WTC11 (cell line): ENCODE measurements at regions not wholly inside any gene's neighbourhood (a gene's known extent, or its start where the extent isn't known, plus 50 kb on each side); places are given as distances from the start of the nearest gene placed in this dataset.

ENCODE experiments used
- ATAC-seq: fragments of 200-7000 bp; cut with Tn5 transposase; 2 replicates; pipeline ENCODE4 v1.10.0; 2021; ENCODE audit warnings: mild to moderate bottlenecking, moderate library complexity
- CTCF ChIA-PET: fragments of 300-600 bp; sonication (Branson Sonifier 250); formaldehyde crosslinking; loops from one replicate; lab custom pipeline; 2021; ENCODE audit warnings: antibody characterized with exemption; lab: Charles Lee
- POLR2A ChIA-PET: fragments of 350-600 bp; sonication (Branson Sonifier 250); formaldehyde crosslinking; loops from one replicate; lab custom pipeline; 2021; ENCODE audit warnings: antibody characterized with exemption; lab: Charles Lee
- DNase-seq: peaks from one replicate; pipeline ENCODE4 v3.0.0; 2021; ENCODE audit warnings: low spot score
- H3K27ac Mint-ChIP-seq: 2 replicates; pipeline ENCODE4 v1.8.0; 2021; ENCODE audit warnings: mixed read lengths
- H3K27me3 Mint-ChIP-seq: 2 replicates; pipeline ENCODE4 v1.8.0; 2021; ENCODE audit warnings: low read depth, mild to moderate bottlenecking, moderate library complexity, mixed read lengths
- H3K36me3 Mint-ChIP-seq: 2 replicates; pipeline ENCODE4 v1.8.0; 2021; ENCODE audit warnings: mixed read lengths
- H3K4me1 Mint-ChIP-seq: 2 replicates; pipeline ENCODE4 v1.8.0; 2022; ENCODE audit warnings: mixed read lengths
- H3K4me3 Mint-ChIP-seq: 2 replicates; pipeline ENCODE4 v1.8.0; 2021; ENCODE audit warnings: mild to moderate bottlenecking, moderate library complexity, mixed read lengths
- H3K9me3 Mint-ChIP-seq: 2 replicates; pipeline ENCODE4 v1.8.0; 2021; ENCODE audit warnings: mixed read lengths
- AR ChIP-seq: fragments of 250-450 bp; sonication (Bioruptor Pico); IDR thresholded peaks from 2 replicates; pipeline ENCODE4 v1.9.0; 2021; ENCODE audit warnings: mild to moderate bottlenecking
- ARID4B ChIP-seq: sonication (generic); formaldehyde crosslinking; IDR thresholded peaks from 2 replicates; pipeline ENCODE4 v1.8.0; 2023; ENCODE audit warnings: missing genetic modification reagents, mild to moderate bottlenecking, borderline replicate concordance
- CTCF ChIP-seq: fragments of 200-600 bp; IDR thresholded peaks from 2 replicates; pipeline ENCODE4 v1.8.0; 2022; ENCODE audit warnings: antibody characterized with exemption
- E2F5 ChIP-seq: sonication (generic); formaldehyde crosslinking; IDR thresholded peaks from 2 replicates; pipeline ENCODE4 v1.8.1; 2022; ENCODE audit warnings: mild to moderate bottlenecking, moderate library complexity, missing genetic modification reagents
- FOXP4 ChIP-seq: sonication (generic); formaldehyde crosslinking; IDR thresholded peaks from 2 replicates; pipeline ENCODE4 v1.8.0; 2022; ENCODE audit warnings: mild to moderate bottlenecking, missing genetic modification reagents
- GRHL2 ChIP-seq: fragments of 250-450 bp; sonication (Bioruptor Pico); IDR thresholded peaks from 2 replicates; pipeline ENCODE4 v1.8.0; 2022; ENCODE audit warnings: mild to moderate bottlenecking, moderate library complexity; ENCODE audit not compliant: insufficient replicate concordance, severe bottlenecking
- HMGXB4 ChIP-seq: sonication (generic); formaldehyde crosslinking; IDR thresholded peaks from 2 replicates; pipeline ENCODE4 v1.8.1; 2023; ENCODE audit warnings: mild to moderate bottlenecking, moderate library complexity, missing genetic modification reagents
- NFYB ChIP-seq: sonication (generic); formaldehyde crosslinking; conservative IDR thresholded peaks from 2 replicates; pipeline ENCODE4 v1.8.0; 2022; ENCODE audit warnings: low read depth, missing genetic modification reagents
- NR2C2 ChIP-seq: sonication (generic); formaldehyde crosslinking; IDR thresholded peaks from 2 replicates; pipeline ENCODE4 v1.8.0; 2022; ENCODE audit warnings: mild to moderate bottlenecking, missing genetic modification reagents
- NR3C1 ChIP-seq: sonication (generic); formaldehyde crosslinking; conservative IDR thresholded peaks from 2 replicates; pipeline ENCODE4 v1.8.1; 2023; ENCODE audit warnings: low read depth, mild to moderate bottlenecking, missing genetic modification reagents
- RELA ChIP-seq: sonication (generic); formaldehyde crosslinking; IDR thresholded peaks from 2 replicates; pipeline ENCODE4 v1.8.1; 2022; ENCODE audit warnings: missing genetic modification reagents, mild to moderate bottlenecking, borderline replicate concordance
- ZMAT4 ChIP-seq: fragments of 250-450 bp; sonication (Bioruptor Pico); IDR thresholded peaks from 2 replicates; pipeline ENCODE4 v1.9.0; 2021; ENCODE audit warnings: mild to moderate bottlenecking
- ZNF121 ChIP-seq: sonication (generic); formaldehyde crosslinking; IDR thresholded peaks from 2 replicates; pipeline ENCODE4 v1.8.0; 2023; ENCODE audit warnings: missing genetic modification reagents
- ZNF219 ChIP-seq: sonication (generic); formaldehyde crosslinking; IDR thresholded peaks from 2 replicates; pipeline ENCODE4 v1.8.0; 2023; ENCODE audit warnings: missing genetic modification reagents, mild to moderate bottlenecking, borderline replicate concordance
- ZNF416 ChIP-seq: fragments of 250-450 bp; sonication (Bioruptor Pico); IDR thresholded peaks from 2 replicates; pipeline ENCODE4 v1.9.0; 2021; ENCODE audit warnings: mild to moderate bottlenecking, inconsistent platforms
- ZNF425 ChIP-seq: fragments of 250-450 bp; sonication (Bioruptor Pico); conservative IDR thresholded peaks from 2 replicates; pipeline ENCODE4 v1.9.0; 2021; ENCODE audit warnings: mild to moderate bottlenecking

- TF ChIP-seq ZNF416 (CRISPR knock-in tag) (no peak), ARID4B (no peak), E2F5 (no peak), GRHL2 (CRISPR knock-in tag) (no peak)
- TF ChIP-seq, all 79 proteins: peak for 0
Observed at GRCh38 chr2:164080486-164080885, 344.7 kb upstream of the FIGN start (continued).

GRCh38 chr2:164079258-164079657 lies 343.4 kb upstream of the FIGN start:
- DNase-seq, result no peak
- no peaks in the 10 kb centered on the region for H3K27me3 Mint-ChIP-seq
- TF ChIP-seq ZMAT4 (CRISPR knock-in tag), result no peak
- TF ChIP-seq CTCF, result no peak
- no peak for TF ChIP-seq GRHL2 (CRISPR knock-in tag)
- no peak for TF ChIP-seq ZNF121 (CRISPR knock-in tag)
- TF ChIP-seq, all 79 proteins: peak for 0
- Mint-ChIP-seq H3K9me3 (no peaks in the 10 kb centered on the region), H3K4me1 (no peaks in the 10 kb centered on the region; the same call in 1 of the 2 replicates), H3K36me3 (no peaks in the 10 kb centered on the region), H3K27ac (no peak overlapping the region), H3K4me3 (no peak overlapping the region)
- CTCF ChIA-PET, result no interaction called here
- no peak for ATAC-seq
- POLR2A ChIA-PET, result interaction anchor here (0.6 kb wide), 2 partner anchors 85 to 1537 kb away, joined by 5 to 7 read pairs; no protein-coding TSS in a partner anchor

- no peak for ATAC-seq
- Mint-ChIP-seq H3K9me3 (no peaks in the 10 kb centered on the region), H3K4me3 (no peak overlapping the region), H3K36me3 (no peaks in the 10 kb centered on the region), H3K27ac (no peak overlapping the region), H3K4me1 (no peaks in the 10 kb centered on the region; the same call in 1 of the 2 replicates), H3K27me3 (no peaks in the 10 kb centered on the region)
- no peak for DNase-seq
- ChIA-PET POLR2A (no interaction called here), CTCF (no interaction called here)
- TF ChIP-seq ZNF425 (no peak), GRHL2 (CRISPR knock-in tag) (no peak), NR2C2 (CRISPR knock-in tag) (no peak), NR3C1 (CRISPR knock-in tag) (no peak), NFYB (CRISPR knock-in tag) (no peak), RELA (CRISPR knock-in tag) (no peak), ZNF219 (CRISPR knock-in tag) (no peak), FOXP4 (CRISPR knock-in tag) (no peak), AR (CRISPR knock-in tag) (no peak), HMGXB4 (CRISPR knock-in tag) (no peak)
Observed at GRCh38 chr2:164078421-164078820, 342.6 kb upstream of the FIGN start.
